Mammary epithelial cell (primary cell): ENCODE measurements at regions not wholly inside any gene's neighbourhood (a gene's known extent, or its start where the extent isn't known, plus 50 kb on each side); places are given as distances from the start of the nearest gene placed in this dataset.

Experiments used
- CTCF ChIP-seq, 2 donors: IDR thresholded peaks in 1 of 2; conservative IDR thresholded peaks in 1 of 2; 2 replicates each; pipeline ENCODE4 v1.5.1; 2011 to 2012; ENCODE audit warnings: inconsistent platforms in 2 of 2, low read length in 2 of 2, mild to moderate bottlenecking in 2 of 2, control low read depth in 1 of 2, low read depth in 1 of 2; ENCODE audit not compliant: insufficient read depth in 1 of 2; ENCODE audit errors: extremely low read depth in 1 of 2
- EZH2 ChIP-seq: IDR thresholded peaks from 2 replicates; pipeline ENCODE4 v1.6.1; 2012; ENCODE audit warnings: low read length, inconsistent platforms, borderline replicate concordance

GRCh38 chr3:80472459-80472858, 704.7 kb upstream of the ROBO1 start:
- TF ChIP-seq CTCF (conservative IDR thresholded peaks at IDR 0.05 in 1 of 2, IDR thresholded peaks at IDR 0.05 in 1 of 2; ENCODE audit: extremely low read depth in 1 of 2, insufficient read depth in 1 of 2, low read depth in 1 of 2, low read length in 2 of 2), result no peak
- TF ChIP-seq EZH2, result no peak
